Naive thymus-derived CD8-positive, alpha-beta T cell (primary cell): ENCODE measurements at regions not wholly inside any gene's neighbourhood (a gene's known extent, or its start where the extent isn't known, plus 50 kb on each side); places are given as distances from the start of the nearest gene placed in this dataset.
A peak's percentile ranks its signal among the peaks of the same experiment; 100 is the strongest.
"Not testable (repeated sequence)": the region's sequence is repeated elsewhere in the genome, so short reads cannot be mapped to it uniquely, and the experiment has no call there.

ENCODE experiments used
- ATAC-seq, 2 donors: fragments of 150-1000 bp; cut with Tn5 transposase in 1 of 2; sonication (Bioruptor Pico), chemical (Tn5 transposase) in 1 of 2; 1 replicate in 1 of 2; 2 replicates in 1 of 2; pipeline ENCODE4 v1.10.0; 2021; ENCODE audit warnings: mild to moderate bottlenecking in 2 of 2, moderate library complexity in 2 of 2
- POLR2A ChIA-PET: fragments of 350-600 bp; sonication (Branson Sonifier 250); formaldehyde crosslinking; loops from one replicate; lab custom pipeline; 2021; ENCODE audit warnings: antibody characterized with exemption; lab: Charles Lee
- DNase-seq, 10 donors: peaks; one replicate each; pipeline versions ENCODE4 v3.0.0 to v3.0.0-alpha.2; 2020 to 2022
- H3K27ac Mint-ChIP-seq, 10 donors: one replicate each; pipeline ENCODE4 v1.8.0; 2020 to 2022; ENCODE audit warnings: mild to moderate bottlenecking in 10 of 10, mixed read lengths in 10 of 10, moderate library complexity in 4 of 10, inconsistent platforms in 1 of 10
- H3K27me3 Mint-ChIP-seq, 5 donors: one replicate each; pipeline ENCODE4 v1.8.0; 2021 to 2022; ENCODE audit warnings: mixed read lengths in 5 of 5
- H3K36me3 Mint-ChIP-seq, 3 donors: one replicate each; pipeline ENCODE4 v1.8.0; 2020 to 2022; ENCODE audit warnings: mixed read lengths in 3 of 3, mild to moderate bottlenecking in 2 of 3, inconsistent platforms in 1 of 3
- H3K4me1 Mint-ChIP-seq, 4 donors: one replicate each; pipeline ENCODE4 v1.8.0; 2021 to 2022; ENCODE audit warnings: mixed read lengths in 4 of 4
- H3K4me3 Mint-ChIP-seq, 10 donors: one replicate each; pipeline ENCODE4 v1.8.0; 2020 to 2022; ENCODE audit warnings: mild to moderate bottlenecking in 10 of 10, mixed read lengths in 10 of 10, moderate library complexity in 6 of 10, inconsistent platforms in 1 of 10
- H3K9me3 Mint-ChIP-seq, 9 donors: one replicate each; pipeline ENCODE4 v1.8.0; 2020 to 2022; ENCODE audit warnings: mixed read lengths in 9 of 9, mild to moderate bottlenecking in 3 of 9, inconsistent platforms in 1 of 9, moderate library complexity in 1 of 9

- no peaks in the 10 kb centered on the region for H3K36me3 Mint-ChIP-seq
- no peak overlapping the region for H3K4me3 Mint-ChIP-seq
- ATAC-seq (no peak), DNase-seq (no peak)
- POLR2A ChIA-PET: no interaction called here
- H3K27me3 Mint-ChIP-seq: peaks cover 4 to 48% (median 13%) of the 10 kb centered on the region in 5 donors
- no peaks in the 10 kb centered on the region for H3K4me1 Mint-ChIP-seq
- peak overlapping the region in 1 of 10 donors; percentile 38 for H3K27ac Mint-ChIP-seq
- peaks cover 0 to 2% (median 0%) of the 10 kb centered on the region in 9 donors for H3K9me3 Mint-ChIP-seq
Observed at GRCh38 chr18:47390410-47391024, 139.1 kb upstream of the SKOR2 start.

DNA sequence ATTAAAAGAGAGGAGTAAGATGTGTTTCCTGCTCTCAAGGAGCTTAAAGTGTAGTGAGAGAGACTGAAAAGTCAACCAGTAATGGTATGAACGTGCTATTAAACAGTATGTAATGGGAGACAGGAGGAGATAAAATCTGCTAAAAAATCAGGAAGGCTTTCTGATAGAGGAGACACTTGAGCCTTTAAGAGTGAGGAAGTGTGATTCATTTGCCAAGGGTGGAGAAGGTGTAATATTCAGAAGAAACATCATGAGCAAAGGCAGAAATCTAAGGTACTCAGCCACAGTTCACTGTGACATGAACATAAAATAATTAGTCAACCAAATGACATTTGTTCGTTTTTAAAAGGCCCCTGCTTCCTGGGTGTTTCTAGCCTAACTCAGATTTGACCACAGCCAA, 137.8 kb upstream of the SKOR2 start:
- Mint-ChIP-seq H3K4me3 (no peak overlapping the region), H3K27ac (no peak overlapping the region), H3K4me1 (no peaks in the 10 kb centered on the region), H3K9me3 (peaks cover 0 to 2% (median 0%) of the 10 kb centered on the region in 9 donors), H3K36me3 (no peaks in the 10 kb centered on the region), H3K27me3 (peaks cover 5 to 35% (median 9%) of the 10 kb centered on the region in 5 donors)
- POLR2A ChIA-PET: no interaction called here
- ATAC-seq (no peak), DNase-seq (no peak)

DNA sequence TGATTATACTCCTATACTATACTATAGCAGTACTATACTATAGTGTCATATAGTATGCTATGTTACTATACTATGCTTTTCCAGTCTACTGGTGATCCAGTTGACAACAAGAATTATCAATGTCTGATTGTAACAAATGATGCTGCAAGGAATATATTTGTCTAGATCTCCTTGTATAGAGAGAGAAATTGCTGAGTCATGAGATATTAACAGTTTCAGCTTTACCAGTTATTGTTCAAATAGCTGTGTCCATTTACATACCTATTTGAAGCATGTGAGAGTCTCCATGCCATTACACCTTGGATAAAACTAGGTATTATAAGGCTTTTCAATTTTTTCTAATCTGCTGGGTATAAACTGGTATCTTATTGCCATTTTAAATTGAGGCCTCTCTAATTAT, 136.4 kb upstream of the SKOR2 start:
- Mint-ChIP-seq H3K27ac (no peak overlapping the region), H3K9me3 (peaks cover 0 to 2% (median 0%) of the 10 kb centered on the region in 9 donors), H3K36me3 (no peaks in the 10 kb centered on the region), H3K4me1 (no peaks in the 10 kb centered on the region), H3K27me3 (peaks cover 5 to 46% (median 12%) of the 10 kb centered on the region in 5 donors), H3K4me3 (no peak overlapping the region)
- ATAC-seq: no peak
- no peak for DNase-seq
- POLR2A ChIA-PET: no interaction called here

DNA sequence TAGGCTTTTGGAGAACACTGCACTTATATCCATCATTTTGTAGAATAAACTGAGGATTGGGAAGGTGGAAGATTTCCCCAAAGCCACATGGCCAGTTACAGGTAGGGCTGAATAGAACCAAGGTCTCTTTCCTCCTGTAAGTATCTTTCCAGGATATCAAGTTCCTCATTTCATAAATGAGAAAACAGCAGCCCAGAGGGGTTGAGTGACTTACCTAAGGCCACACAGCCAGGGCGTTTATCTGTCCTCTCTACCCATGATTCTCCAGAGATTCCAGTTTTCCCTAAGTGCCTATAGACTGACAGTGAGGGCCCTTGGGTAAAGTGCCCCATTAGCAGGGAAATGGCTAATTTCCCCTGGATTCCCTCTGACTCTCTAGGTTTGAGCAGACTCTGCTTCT, 132.3 kb upstream of the SKOR2 start:
- Mint-ChIP-seq H3K4me3 (no peak overlapping the region), H3K4me1 (no peaks in the 10 kb centered on the region), H3K36me3 (no peaks in the 10 kb centered on the region), H3K27me3 (peaks cover 0 to 27% (median 7%) of the 10 kb centered on the region in 5 donors), H3K9me3 (peaks cover 0 to 2% (median 0%) of the 10 kb centered on the region in 9 donors), H3K27ac (no peak overlapping the region)
- no peak for DNase-seq
- no peak for ATAC-seq
- POLR2A ChIA-PET: no interaction called here

GRCh38 chr18:47381975-47382570, 130.6 kb upstream of the SKOR2 start:
- no peak for DNase-seq
- Mint-ChIP-seq H3K9me3 (peaks cover 0 to 2% (median 0%) of the 10 kb centered on the region in 9 donors), H3K4me1 (no peaks in the 10 kb centered on the region), H3K36me3 (no peaks in the 10 kb centered on the region), H3K27ac (peak overlapping the region in 1 of 10 donors; percentile 7), H3K4me3 (no peak overlapping the region), H3K27me3 (peaks cover 2 to 33% (median 7%) of the 10 kb centered on the region in 5 donors)
- ATAC-seq: no peak
- POLR2A ChIA-PET: no interaction called here

DNA sequence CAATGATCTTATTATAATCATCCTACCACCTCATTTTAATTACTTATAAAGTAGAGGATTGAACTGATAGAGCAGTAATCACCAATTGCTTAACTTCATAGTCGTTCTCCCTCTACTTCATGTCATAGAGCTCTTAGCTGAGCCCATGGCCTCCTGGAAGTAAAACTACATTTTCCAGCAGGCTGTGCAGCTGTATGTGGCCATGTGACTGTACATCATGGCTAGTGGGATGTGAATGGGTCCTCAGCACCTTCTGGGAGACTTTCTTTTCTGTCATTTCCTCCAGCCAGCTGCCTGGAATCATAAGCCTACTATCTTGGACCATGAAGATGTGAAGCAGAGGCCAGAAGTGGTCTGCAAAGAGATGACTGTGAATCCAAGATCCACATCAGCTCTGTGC, 128.7 kb upstream of the SKOR2 start:
- no peaks in the 10 kb centered on the region for H3K36me3 Mint-ChIP-seq
- DNase-seq (no peak), ATAC-seq (no peak)
- POLR2A ChIA-PET: no interaction called here
- no peaks in the 10 kb centered on the region for H3K4me1 Mint-ChIP-seq
- peaks cover 4 to 41% (median 6%) of the 10 kb centered on the region in 5 donors for H3K27me3 Mint-ChIP-seq
- H3K27ac Mint-ChIP-seq: no peak overlapping the region
- H3K4me3 Mint-ChIP-seq: no peak overlapping the region
- no peaks in the 10 kb centered on the region for H3K9me3 Mint-ChIP-seq

- DNase-seq (no peak), ATAC-seq (no peak)
- POLR2A ChIA-PET: no interaction called here
- no peak overlapping the region for H3K4me3 Mint-ChIP-seq
- H3K4me1 Mint-ChIP-seq: no peaks in the 10 kb centered on the region
- H3K27me3 Mint-ChIP-seq: peaks cover 3 to 57% (median 13%) of the 10 kb centered on the region in 5 donors
- H3K27ac Mint-ChIP-seq: no peak overlapping the region
- peaks cover 0 to 8% (median 0%) of the 10 kb centered on the region in 3 donors for H3K36me3 Mint-ChIP-seq
- peaks cover 0 to 28% (median 3%) of the 10 kb centered on the region in 9 donors for H3K9me3 Mint-ChIP-seq
Observed at GRCh38 chr18:47373465-47373864, 122.0 kb upstream of the SKOR2 start.

DNA sequence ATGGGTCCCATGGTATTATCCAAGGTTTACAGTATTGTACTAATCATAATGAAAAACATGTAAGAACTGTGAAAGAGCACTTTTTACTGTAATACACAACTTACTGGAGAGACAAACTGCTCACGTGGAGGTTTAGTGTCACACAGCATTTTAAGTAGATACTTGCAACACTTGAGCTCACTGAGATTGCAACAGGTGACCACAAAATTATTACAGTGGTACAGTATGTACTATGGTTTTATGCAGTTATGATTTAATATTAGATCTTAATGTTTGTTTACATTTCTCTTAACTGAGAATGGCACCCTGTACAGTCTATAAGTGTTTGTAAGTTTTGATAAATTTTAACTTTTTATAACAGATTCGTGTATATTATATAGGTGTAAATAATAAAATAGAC, 118.6 kb upstream of the SKOR2 start:
- Mint-ChIP-seq H3K27ac (no peak overlapping the region), H3K9me3 (peaks cover 0 to 50% (median 11%) of the 10 kb centered on the region in 9 donors), H3K4me3 (no peak overlapping the region), H3K36me3 (peaks cover 0 to 26% (median 0%) of the 10 kb centered on the region in 3 donors), H3K4me1 (no peaks in the 10 kb centered on the region), H3K27me3 (peaks cover 2 to 30% (median 11%) of the 10 kb centered on the region in 5 donors)
- DNase-seq (no peak), ATAC-seq (no peak)
- POLR2A ChIA-PET: no interaction called here

GRCh38 chr18:47354061-47354460, 102.6 kb upstream of the SKOR2 start:
- POLR2A ChIA-PET, H3K27ac Mint-ChIP-seq, H3K4me1 Mint-ChIP-seq, H3K36me3 Mint-ChIP-seq, DNase-seq, H3K4me3 Mint-ChIP-seq, ATAC-seq: not testable (repeated sequence)
- Mint-ChIP-seq H3K9me3 (peaks cover 0 to 13% (median 4%) of the 10 kb centered on the region in 9 donors), H3K27me3 (peaks cover 0 to 11% (median 0%) of the 10 kb centered on the region in 5 donors)

DNA sequence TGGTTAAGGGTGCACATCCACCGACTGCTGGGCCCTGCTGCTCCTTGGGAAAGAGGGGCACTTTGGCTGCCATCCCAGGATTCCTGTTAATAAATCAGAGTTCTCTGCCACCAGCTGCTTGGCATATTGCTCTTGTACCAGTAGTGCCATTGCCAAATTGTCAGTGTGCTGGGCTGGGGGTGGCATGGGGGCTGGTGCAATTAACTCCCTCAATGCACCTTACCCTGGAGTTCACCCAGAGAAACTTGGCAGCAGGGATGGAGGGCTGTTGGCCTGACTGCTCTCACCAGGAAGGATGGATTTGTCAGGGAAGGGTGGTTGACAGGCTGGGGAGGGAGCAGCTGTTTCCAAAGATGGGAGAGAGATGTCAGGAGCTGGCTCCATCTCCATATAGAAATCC, 94.6 kb upstream of the SKOR2 start:
- no peaks in the 10 kb centered on the region for H3K36me3 Mint-ChIP-seq
- peaks cover 0 to 2% (median 0%) of the 10 kb centered on the region in 9 donors for H3K9me3 Mint-ChIP-seq
- ATAC-seq (no peak), DNase-seq (no peak)
- no peak overlapping the region for H3K27ac Mint-ChIP-seq
- POLR2A ChIA-PET: no interaction called here
- H3K4me3 Mint-ChIP-seq: no peak overlapping the region
- no peaks in the 10 kb centered on the region for H3K4me1 Mint-ChIP-seq
- H3K27me3 Mint-ChIP-seq: peaks cover 0 to 4% (median 2%) of the 10 kb centered on the region in 5 donors

DNA sequence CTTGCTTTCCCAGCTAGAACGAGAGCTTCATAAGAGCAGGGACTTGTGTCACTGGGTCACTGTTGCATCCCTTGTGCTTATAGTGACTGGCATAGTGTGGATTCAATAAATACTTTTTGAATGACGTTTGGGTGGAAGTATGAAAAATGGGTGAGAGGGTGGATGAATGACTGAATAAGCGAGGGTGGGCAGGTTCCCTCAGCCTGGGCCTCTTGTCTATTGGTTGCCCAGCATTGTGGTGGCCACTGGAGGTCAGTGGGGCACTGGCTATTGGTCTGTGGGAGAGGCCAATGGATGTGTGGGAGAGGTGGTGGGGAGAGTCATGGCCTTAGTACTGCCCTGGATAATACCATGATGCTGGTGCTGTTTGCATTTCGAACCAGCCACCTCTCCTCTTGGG, 93.8 kb upstream of the SKOR2 start:
- POLR2A ChIA-PET: no interaction called here
- DNase-seq (no peak), ATAC-seq (no peak)
- Mint-ChIP-seq H3K27ac (no peak overlapping the region), H3K9me3 (peaks cover 0 to 2% (median 0%) of the 10 kb centered on the region in 9 donors), H3K4me1 (no peaks in the 10 kb centered on the region), H3K36me3 (no peaks in the 10 kb centered on the region), H3K27me3 (peaks cover 0 to 4% (median 2%) of the 10 kb centered on the region in 5 donors), H3K4me3 (no peak overlapping the region)

- H3K4me1 Mint-ChIP-seq: no peaks in the 10 kb centered on the region
- H3K9me3 Mint-ChIP-seq: no peaks in the 10 kb centered on the region
- H3K27me3 Mint-ChIP-seq: peaks cover 0 to 5% (median 3%) of the 10 kb centered on the region in 5 donors
- no peaks in the 10 kb centered on the region for H3K36me3 Mint-ChIP-seq
- POLR2A ChIA-PET: no interaction called here
- no peak overlapping the region for H3K4me3 Mint-ChIP-seq
- DNase-seq: no peak
- H3K27ac Mint-ChIP-seq: no peak overlapping the region
- ATAC-seq: no peak
Observed at GRCh38 chr18:47343291-47343690, 91.8 kb upstream of the SKOR2 start.

GRCh38 chr18:47342566-47342965, 91.1 kb upstream of the SKOR2 start:
- Mint-ChIP-seq H3K36me3 (no peaks in the 10 kb centered on the region), H3K4me3 (no peak overlapping the region), H3K27ac (no peak overlapping the region), H3K4me1 (no peaks in the 10 kb centered on the region), H3K27me3 (peaks cover 0 to 5% (median 3%) of the 10 kb centered on the region in 5 donors), H3K9me3 (peaks cover 0 to 2% (median 0%) of the 10 kb centered on the region in 9 donors)
- ATAC-seq (no peak), DNase-seq (no peak)
- POLR2A ChIA-PET: no interaction called here
